ENCODE measurements at regions not wholly inside any gene's neighbourhood (a gene's known extent, or its start where the extent isn't known, plus 50 kb on each side); places are given as distances from the start of the nearest gene placed in this dataset.

- TF ChIP-seq CTCF (conservative IDR thresholded peaks at IDR 0.05; ENCODE audit: low read depth, low read length) (no peak), EZH2 (IDR thresholded peaks at IDR 0.05; ENCODE audit: borderline replicate concordance, low read depth, low read length, poor library complexity, severe bottlenecking) (no peak)
Measured at GRCh38 chr9:78831726-78832125, 534.8 kb downstream of the PSAT1 start.

Measured in A673 (cell line).